NOMO-1 treated with dmso at 0.1 percent for 144 hours (cell line): ENCODE measurements at regions not wholly inside any gene's neighbourhood (a gene's known extent, or its start where the extent isn't known, plus 50 kb on each side); places are given as distances from the start of the nearest gene placed in this dataset.
"Not testable (repeated sequence)": the region's sequence is repeated elsewhere in the genome, so short reads cannot be mapped to it uniquely, and the experiment has no call there.

ENCODE experiments used
- DNase-seq: peaks from one replicate; lab custom pipeline; 2025; ENCODE audit not compliant: unreplicated experiment; lab: John Stamatoyannopoulos, UW

DNA sequence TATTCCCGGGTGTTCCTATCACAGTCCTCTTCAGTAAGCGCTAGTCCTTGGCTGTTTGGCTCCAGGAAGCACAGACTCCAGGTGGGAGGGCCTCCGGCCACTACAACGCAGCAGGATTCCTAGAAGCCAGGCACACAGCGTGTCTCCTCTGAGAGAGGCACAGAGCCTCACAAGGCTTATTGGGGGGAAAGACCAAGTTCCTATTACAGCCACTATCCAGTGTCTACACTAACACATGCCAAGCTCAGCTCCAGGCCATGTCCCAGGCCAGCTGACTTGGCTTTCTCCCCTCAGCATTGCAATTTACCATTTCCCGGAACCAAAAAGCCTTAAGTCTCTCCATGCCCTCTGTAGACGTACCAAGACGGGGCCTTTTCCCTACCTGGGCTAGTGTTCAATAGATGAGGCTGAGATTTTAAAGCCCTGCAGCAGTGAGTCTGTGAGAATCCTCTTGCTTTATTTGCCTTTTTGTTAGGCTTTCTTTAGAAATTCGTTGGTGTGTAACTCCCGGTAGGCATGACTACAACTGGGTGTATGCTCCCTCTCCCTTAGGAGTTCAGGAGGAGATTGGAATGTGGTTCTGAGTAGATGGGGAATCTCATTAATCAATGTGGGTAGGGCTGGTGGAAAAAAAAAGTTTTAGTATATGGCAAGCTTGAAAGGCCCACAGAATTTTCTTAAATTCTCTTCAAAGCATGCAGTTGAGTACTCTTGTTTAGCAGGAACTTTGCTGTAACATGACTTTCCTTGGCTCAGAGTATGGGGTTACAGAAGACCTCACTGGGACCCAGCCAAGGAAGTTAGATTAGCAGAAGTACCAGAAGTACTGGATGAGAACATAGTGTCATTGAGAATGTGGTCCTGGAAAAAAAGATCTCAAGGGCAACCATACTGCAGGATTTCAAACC, 84.3 kb upstream of the SLC1A3 start:
- no peak for DNase-seq

- no peak for DNase-seq
Observed at GRCh38 chr5:36522746-36523065, 83.7 kb upstream of the SLC1A3 start.

DNA sequence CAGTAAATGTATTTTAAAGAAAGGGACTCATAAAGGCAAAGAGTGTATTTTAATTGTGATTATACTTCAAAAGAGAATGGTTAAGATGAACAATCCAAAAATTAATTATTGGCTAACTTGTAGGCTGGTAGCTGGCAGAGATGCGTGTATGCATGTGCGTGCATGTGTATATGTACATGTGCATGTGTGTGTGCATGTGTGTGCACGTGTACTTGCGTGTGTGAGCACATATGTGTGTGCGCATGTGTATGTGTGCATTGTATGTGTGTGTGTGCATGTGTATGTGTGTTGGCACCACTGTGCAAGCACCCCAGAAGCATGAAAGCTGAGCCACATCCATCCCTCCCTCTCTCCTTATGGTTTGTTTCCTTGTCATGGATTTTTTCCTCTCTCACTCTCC, 83.0 kb upstream of the SLC1A3 start:
- DNase-seq, result no peak

DNA sequence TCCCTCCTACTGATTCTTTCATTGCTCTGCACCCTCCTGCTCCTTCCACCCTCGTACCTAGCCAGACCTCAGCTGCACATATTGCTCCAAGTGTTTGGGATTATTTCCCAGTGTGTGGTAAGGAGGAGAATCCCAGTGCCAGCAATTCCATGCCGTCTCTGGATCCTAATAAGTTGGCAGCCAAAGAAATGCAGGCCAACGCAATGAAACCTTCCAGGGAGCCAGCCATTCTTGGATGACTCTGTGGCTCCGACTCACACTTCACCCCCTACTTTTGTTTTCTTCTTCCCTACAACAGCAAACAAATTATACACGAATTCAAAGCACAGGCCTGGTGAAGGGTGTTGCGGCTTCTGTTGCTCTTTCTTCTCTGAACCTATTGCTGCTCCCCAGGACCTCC, 82.5 kb upstream of the SLC1A3 start:
- DNase-seq, result no peak

DNA sequence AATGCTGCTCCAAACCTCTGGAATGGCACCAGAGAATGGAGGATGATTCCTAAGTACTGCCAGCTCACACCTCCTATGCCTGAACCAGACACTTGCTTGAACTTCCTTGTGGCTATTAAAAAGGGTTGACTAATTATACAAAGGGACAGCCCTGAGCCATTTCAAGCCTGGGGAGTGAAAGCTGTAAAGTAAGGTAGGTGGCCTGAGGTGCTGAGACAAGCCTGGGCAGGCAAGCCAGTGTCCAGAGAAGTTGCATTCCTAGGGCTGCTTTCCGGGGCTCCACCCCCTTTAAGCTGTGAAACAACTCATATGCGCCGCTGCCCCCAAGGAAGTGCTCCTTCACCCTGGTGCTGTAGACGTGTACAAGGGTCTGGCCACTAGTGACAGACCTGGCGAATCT, 79.9 kb upstream of the SLC1A3 start:
- DNase-seq, result no peak

DNA sequence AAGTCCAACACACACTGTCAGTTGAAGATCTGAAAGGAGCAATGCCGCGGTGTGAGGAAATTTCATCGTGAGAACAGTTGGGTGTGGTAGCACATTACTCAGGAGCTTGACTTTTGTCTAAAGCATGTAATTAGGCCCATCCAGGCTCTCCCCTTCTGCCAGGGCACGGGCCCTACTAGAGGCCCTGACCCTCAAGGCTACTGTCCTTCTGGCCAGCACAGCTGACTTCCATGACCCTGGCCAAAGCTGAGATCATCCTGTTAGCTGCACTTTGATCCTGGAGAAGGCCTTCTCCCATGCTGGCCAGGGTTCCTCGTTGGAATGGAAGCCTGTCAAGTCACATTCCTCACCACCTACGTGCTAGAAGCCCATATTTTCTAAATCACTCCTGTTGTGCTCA, 77.8 kb upstream of the SLC1A3 start:
- DNase-seq, result no peak

GRCh38 chr5:36529142-36529541, 77.3 kb upstream of the SLC1A3 start:
- DNase-seq, result peak; percentile 86

DNA sequence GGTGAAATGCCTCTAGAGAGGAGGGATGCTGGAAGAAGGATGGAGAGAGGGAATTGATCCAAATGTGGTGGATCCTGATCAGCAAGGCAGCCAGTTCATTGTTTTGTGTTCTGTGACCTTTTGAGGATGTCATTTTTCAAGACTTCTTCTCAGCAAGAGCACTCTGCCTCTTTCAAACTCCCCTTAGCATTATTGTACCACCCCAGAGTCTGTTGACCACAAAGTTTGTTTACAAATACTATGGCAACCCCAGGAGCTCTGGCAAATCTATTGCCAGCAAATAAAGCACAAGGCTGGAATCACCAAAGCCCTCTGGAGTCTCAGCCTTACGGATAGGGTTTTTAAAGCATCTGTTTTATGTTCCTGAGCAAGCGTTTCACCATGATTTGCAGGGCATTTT, 76.2 kb upstream of the SLC1A3 start:
- DNase-seq, result no peak

GRCh38 chr5:36531401-36531800, 75.0 kb upstream of the SLC1A3 start:
- no peak for DNase-seq

DNA sequence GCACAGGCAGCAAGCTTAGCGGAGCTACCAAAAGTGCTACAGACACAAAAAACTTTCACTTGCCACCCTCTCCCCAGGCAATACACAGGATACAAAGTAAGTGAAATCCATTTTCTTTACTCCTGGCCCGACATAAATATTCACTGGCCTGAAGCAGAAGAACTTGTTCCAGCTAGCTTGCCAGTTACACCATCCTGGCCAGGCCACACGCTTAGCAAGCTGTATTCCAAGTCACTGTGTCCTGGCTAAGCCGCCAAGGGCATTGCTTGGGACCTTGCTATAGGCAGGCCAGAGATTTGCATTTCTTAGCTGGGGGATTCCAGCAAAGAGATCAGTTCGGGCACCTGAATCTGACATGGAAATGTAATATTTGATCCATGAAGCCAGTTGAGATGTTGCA, 71.0 kb upstream of the SLC1A3 start:
- no peak for DNase-seq

- no peak for DNase-seq
Observed at GRCh38 chr5:36535859-36536615, 70.4 kb upstream of the SLC1A3 start.

GRCh38 chr5:36536616-36537005, 69.8 kb upstream of the SLC1A3 start:
- no peak for DNase-seq

GRCh38 chr5:36537724-36538123, 68.7 kb upstream of the SLC1A3 start:
- no peak for DNase-seq

DNA sequence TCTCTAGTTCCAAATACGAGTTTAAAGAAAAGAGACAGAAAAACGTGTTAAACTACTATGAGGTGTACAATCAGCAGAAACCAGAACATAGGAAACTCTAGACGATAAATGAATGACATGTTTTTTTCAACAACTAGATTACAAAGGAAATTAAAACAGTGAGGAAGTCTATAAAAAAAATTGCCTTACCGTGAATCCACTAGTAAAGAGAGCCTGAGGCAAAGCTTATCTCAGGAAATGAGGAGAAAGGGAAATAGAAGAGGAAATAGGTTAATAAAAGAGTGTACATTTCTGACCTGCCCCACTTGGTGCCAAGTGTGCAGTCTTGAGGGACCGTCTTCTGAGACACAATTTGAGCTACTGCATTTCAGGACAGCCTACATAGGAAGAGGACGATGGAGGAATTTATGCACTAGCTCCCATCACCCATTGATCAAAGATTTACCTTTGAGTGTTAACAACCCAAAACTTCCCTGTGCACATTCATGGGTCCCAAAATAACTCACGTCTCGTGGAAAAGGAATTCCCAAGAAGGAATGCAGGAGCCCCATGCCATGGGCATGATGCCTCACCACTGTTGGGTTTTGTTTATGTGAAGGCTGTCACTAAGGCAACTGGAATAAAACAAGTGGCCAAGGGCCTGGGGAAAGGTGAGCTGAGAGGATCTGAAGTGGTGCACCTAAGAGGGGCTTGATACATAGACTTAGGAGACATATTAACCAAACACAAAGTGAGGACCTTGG, 53.6 kb upstream of the SLC1A3 start:
- DNase-seq, result no peak

DNA sequence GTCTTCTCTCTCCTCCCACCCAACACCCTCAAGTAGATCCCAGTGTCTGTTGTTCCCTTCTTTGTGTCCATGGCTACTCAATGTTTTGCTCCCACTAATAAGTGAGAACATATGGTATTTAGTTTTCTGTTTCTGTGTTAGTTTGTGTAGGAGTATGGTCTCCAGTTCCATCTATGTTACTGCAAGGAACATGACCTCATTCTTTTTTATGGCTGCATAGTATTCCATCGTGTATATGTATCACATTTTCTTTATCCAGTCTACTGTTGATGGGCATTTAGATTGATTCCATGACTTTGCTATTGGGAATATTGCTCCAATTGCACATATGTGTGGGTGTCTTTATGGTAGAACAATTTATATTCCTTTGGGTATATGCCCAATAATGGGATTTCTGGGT, 51.4 kb upstream of the SLC1A3 start:
- DNase-seq, result not testable (repeated sequence)
